Prostate gland (tissue), 2 donors: ENCODE measurements at regions not wholly inside any gene's neighbourhood (a gene's known extent, or its start where the extent isn't known, plus 50 kb on each side); places are given as distances from the start of the nearest gene placed in this dataset.

Experiments used
- DNase-seq: peaks from one replicate; pipeline ENCODE4 v3.0.0-alpha.2; 2019; ENCODE audit warnings: low spot score
- H3K27ac ChIP-seq, 2 donors: fragments of 200-600 bp; sonication (generic); 2 replicates each; pipeline ENCODE4 v1.5.1; 2017 to 2019
- H3K27me3 ChIP-seq: fragments of 200-600 bp; sonication (generic); replicated peaks from 2 replicates; pipeline ENCODE4 v1.5.1; 2019; ENCODE audit not compliant: insufficient read depth
- H3K36me3 ChIP-seq, 2 donors: fragments of 200-600 bp; sonication (generic); 1 replicate in 1 of 2; 2 replicates in 1 of 2; pipeline versions ENCODE4 v1.5.1 to v1.8.1; 2017 to 2019
- H3K4me1 ChIP-seq: fragments of 200-600 bp; sonication (generic); replicated peaks from 2 replicates; pipeline ENCODE4 v1.5.1; 2019
- H3K4me3 ChIP-seq, 2 donors: fragments of 200-600 bp; sonication (generic); 2 replicates each; pipeline ENCODE4 v1.5.1; 2017 to 2019
- H3K9me3 ChIP-seq: fragments of 200-600 bp; sonication (generic); 2 replicates; pipeline ENCODE4 v1.5.1; 2017
- CTCF ChIP-seq, 4 experiments: fragments of 200-600 bp in 2 of 4; fragments of 450-650 bp in 2 of 4; sonication (generic) in 2 of 4; IDR thresholded peaks; 1 replicate in 3 of 4; 2 replicates in 1 of 4; pipeline ENCODE4 v1.5.1; 2016 to 2019; ENCODE audit warnings: antibody characterized with exemption in 4 of 4, mild to moderate bottlenecking in 2 of 4, moderate library complexity in 2 of 4
- POLR2A ChIP-seq: fragments of 450-650 bp; IDR thresholded peaks from one replicate; pipeline ENCODE4 v1.6.1; 2016; ENCODE audit warnings: antibody characterized with exemption, mild to moderate bottlenecking
- POLR2AphosphoS5 ChIP-seq: sonication (generic); formaldehyde crosslinking; IDR thresholded peaks from one replicate; pipeline ENCODE4 v1.6.1; 2017; ENCODE audit warnings: antibody characterized with exemption
- WGBS: methylation state at CpG from one replicate; pipeline ENCODE4 v1.1.5; 2018; 5-methylcytosine and 5-hydroxymethylcytosine counted together
- intact Hi-C: fragments of 100-400 bp; cut with DNase I; formaldehyde crosslinking; loops from one replicate; pipeline ENCODE4 v1.14.2; 2022

GRCh38 chr7:49089717-49090116, 165.4 kb downstream of the CDC14C start:
- intact Hi-C loops: no loop called here
- no peak overlapping the region for H3K27ac ChIP-seq
- no peak overlapping the region for H3K4me3 ChIP-seq
- 32% methylated on average over 2 of the region's 2 CpGs for WGBS
- no peaks in the 10 kb centered on the region for H3K4me1 ChIP-seq
- no peaks in the 10 kb centered on the region for H3K9me3 ChIP-seq
- DNase-seq: no peak
- H3K36me3 ChIP-seq: no peaks in the 10 kb centered on the region
- TF ChIP-seq POLR2AphosphoS5 (no peak), POLR2A (no peak), CTCF (IDR thresholded peaks at IDR 0.05) (no peak)
- no peaks in the 10 kb centered on the region for H3K27me3 ChIP-seq

- intact Hi-C loops: no loop called here
- Histone ChIP-seq H3K4me3 (no peak overlapping the region), H3K27ac (no peak overlapping the region), H3K9me3 (no peaks in the 10 kb centered on the region), H3K36me3 (no peaks in the 10 kb centered on the region), H3K27me3 (no peaks in the 10 kb centered on the region), H3K4me1 (no peaks in the 10 kb centered on the region)
- WGBS: 76% methylated on average over 3 of the region's 3 CpGs
- no peak for TF ChIP-seq CTCF (IDR thresholded peaks at IDR 0.05)
- TF ChIP-seq POLR2AphosphoS5: no peak
- no peak for TF ChIP-seq POLR2A
- DNase-seq: no peak
These were observed 166.7 kb downstream of the CDC14C start for GRCh38 chr7:49091089-49091488.

DNA sequence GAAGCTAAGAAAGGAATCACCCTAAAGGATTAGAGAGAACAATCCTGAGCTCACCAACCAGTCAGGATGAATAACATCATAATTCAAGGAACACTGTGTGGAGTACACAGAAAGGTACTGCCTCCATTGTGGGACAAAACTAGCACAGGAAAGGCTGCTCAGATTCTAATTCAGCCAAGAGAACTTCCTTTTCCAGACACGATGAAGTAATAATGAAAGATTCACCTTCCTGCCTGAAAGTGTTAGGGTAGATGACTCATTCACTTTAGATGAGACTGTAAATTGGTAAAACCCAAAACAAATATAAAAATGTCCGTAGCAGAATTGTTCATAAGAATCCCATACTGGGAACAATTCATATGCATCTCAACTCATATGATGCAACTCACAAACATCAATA, 167.2 kb downstream of the CDC14C start:
- Histone ChIP-seq H3K27ac (no peak overlapping the region), H3K4me3 (no peak overlapping the region), H3K36me3 (no peaks in the 10 kb centered on the region), H3K9me3 (no peaks in the 10 kb centered on the region), H3K4me1 (no peaks in the 10 kb centered on the region), H3K27me3 (no peaks in the 10 kb centered on the region)
- no peak for DNase-seq
- 67% methylated on average over 2 of the region's 2 CpGs for WGBS
- TF ChIP-seq POLR2AphosphoS5 (no peak), CTCF (IDR thresholded peaks at IDR 0.05) (no peak), POLR2A (no peak)
- intact Hi-C loops: no loop called here

DNA sequence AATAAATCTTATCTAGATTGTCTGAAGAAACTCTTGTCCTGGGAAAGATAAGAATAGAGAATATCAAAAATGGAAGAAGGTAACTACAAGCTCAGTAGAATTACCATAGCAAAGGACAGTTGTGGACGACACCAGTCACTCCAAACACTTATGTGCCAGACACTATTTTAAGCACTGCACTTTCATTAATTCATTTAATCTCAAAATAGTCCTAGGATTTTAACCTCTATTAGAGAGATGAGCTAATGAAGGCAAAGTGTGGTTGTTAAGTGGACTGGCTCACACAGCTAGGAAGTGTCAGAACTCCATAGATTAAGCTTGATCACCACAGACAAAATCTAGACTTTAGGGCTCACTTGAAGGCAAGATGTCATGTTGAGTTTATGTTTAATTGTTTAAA, 168.9 kb downstream of the CDC14C start:
- 75% methylated on average over 1 of the region's 1 CpG for WGBS
- H3K27me3 ChIP-seq: no peaks in the 10 kb centered on the region
- no peak for TF ChIP-seq POLR2A
- TF ChIP-seq POLR2AphosphoS5: no peak
- no peak for TF ChIP-seq CTCF (IDR thresholded peaks at IDR 0.05)
- no peak overlapping the region for H3K4me3 ChIP-seq
- no peak for DNase-seq
- H3K9me3 ChIP-seq: no peaks in the 10 kb centered on the region
- H3K36me3 ChIP-seq: no peaks in the 10 kb centered on the region
- H3K4me1 ChIP-seq: no peaks in the 10 kb centered on the region
- intact Hi-C loops: no loop called here
- H3K27ac ChIP-seq: no peak overlapping the region

DNA sequence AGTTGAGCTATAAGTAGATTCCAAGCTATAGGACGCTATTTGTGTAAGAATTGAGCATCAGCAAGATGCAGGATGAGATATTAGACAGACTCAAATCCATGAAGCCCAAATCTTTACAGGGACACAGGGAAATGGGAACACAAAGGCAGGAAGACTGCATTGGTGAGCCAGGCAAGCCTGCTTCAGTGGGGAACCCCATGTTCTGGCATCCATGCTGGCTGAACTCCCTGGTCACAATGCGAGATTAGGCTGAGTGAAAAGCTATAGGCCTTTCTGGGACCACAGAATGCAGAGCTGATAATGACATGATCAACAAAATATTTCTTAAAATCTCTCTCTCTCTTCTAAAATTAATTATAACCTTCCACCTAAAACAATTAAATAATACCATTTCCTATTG, 170.5 kb downstream of the CDC14C start:
- H3K27ac ChIP-seq: no peak overlapping the region
- no peak for DNase-seq
- no peak overlapping the region for H3K4me3 ChIP-seq
- no peaks in the 10 kb centered on the region for H3K4me1 ChIP-seq
- TF ChIP-seq CTCF (IDR thresholded peaks at IDR 0.05): no peak
- TF ChIP-seq POLR2A: no peak
- no peak for TF ChIP-seq POLR2AphosphoS5
- no peaks in the 10 kb centered on the region for H3K36me3 ChIP-seq
- 72% methylated on average over 2 of the region's 2 CpGs for WGBS
- no peaks in the 10 kb centered on the region for H3K27me3 ChIP-seq
- H3K9me3 ChIP-seq: no peaks in the 10 kb centered on the region
- intact Hi-C loops: no loop called here
